HEK293 (cell line): ENCODE measurements at regions not wholly inside any gene's neighbourhood (a gene's known extent, or its start where the extent isn't known, plus 50 kb on each side); places are given as distances from the start of the nearest gene placed in this dataset.

Experiments used
- ZNF311 ChIP-seq: fragments of 450-650 bp; formaldehyde crosslinking; IDR thresholded peaks from 2 replicates; pipeline ENCODE4 v1.5.1; 2017; ENCODE audit warnings: missing biosample characterization, missing genetic modification characterization, borderline replicate concordance
- ZNF654 ChIP-seq: fragments of 450-650 bp; formaldehyde crosslinking; IDR thresholded peaks from 2 replicates; pipeline ENCODE4 v1.5.1; 2016; ENCODE audit warnings: low read depth, missing biosample characterization, missing genetic modification characterization
- TF ChIP-seq, protein P1 (sequence below): fragments of 450-650 bp; formaldehyde crosslinking; IDR thresholded peaks from 2 replicates; pipeline ENCODE4 v1.5.1; 2016; ENCODE audit warnings: missing biosample characterization, missing genetic modification characterization

- TF ChIP-seq ZNF654 (tag by site-specific recombination): no peak
- no peak for TF ChIP-seq ZNF311 (tag by site-specific recombination)
- TF ChIP-seq, protein P1, sequence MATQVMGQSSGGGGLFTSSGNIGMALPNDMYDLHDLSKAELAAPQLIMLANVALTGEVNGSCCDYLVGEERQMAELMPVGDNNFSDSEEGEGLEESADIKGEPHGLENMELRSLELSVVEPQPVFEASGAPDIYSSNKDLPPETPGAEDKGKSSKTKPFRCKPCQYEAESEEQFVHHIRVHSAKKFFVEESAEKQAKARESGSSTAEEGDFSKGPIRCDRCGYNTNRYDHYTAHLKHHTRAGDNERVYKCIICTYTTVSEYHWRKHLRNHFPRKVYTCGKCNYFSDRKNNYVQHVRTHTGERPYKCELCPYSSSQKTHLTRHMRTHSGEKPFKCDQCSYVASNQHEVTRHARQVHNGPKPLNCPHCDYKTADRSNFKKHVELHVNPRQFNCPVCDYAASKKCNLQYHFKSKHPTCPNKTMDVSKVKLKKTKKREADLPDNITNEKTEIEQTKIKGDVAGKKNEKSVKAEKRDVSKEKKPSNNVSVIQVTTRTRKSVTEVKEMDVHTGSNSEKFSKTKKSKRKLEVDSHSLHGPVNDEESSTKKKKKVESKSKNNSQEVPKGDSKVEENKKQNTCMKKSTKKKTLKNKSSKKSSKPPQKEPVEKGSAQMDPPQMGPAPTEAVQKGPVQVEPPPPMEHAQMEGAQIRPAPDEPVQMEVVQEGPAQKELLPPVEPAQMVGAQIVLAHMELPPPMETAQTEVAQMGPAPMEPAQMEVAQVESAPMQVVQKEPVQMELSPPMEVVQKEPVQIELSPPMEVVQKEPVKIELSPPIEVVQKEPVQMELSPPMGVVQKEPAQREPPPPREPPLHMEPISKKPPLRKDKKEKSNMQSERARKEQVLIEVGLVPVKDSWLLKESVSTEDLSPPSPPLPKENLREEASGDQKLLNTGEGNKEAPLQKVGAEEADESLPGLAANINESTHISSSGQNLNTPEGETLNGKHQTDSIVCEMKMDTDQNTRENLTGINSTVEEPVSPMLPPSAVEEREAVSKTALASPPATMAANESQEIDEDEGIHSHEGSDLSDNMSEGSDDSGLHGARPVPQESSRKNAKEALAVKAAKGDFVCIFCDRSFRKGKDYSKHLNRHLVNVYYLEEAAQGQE (tag by site-specific recombination): no peak
Observed at GRCh38 chr1:4179914-4180735, 280.1 kb upstream of the C1orf174 start.
